IMR-90 (cell line): ENCODE measurements at regions not wholly inside any gene's neighbourhood (a gene's known extent, or its start where the extent isn't known, plus 50 kb on each side); places are given as distances from the start of the nearest gene placed in this dataset.
A peak's percentile ranks its signal among the peaks of the same experiment; 100 is the strongest.
"Not testable (repeated sequence)": the region's sequence is repeated elsewhere in the genome, so short reads cannot be mapped to it uniquely, and the experiment has no call there.

ENCODE experiments used
- ATAC-seq: fragments of 200-7000 bp; cut with Tn5 transposase; 2 replicates; pipeline ENCODE4 v1.9.1; 2020; ENCODE audit warnings: low read depth, mild to moderate bottlenecking, moderate library complexity
- BruUV-seq: library from RNA; stranded (reverse); fragments of 400-500 nt; replicated peaks from 2 replicates; lab custom pipeline; 2021; lab: Mats Ljungman, UMichigan
- CTCF ChIA-PET: fragments of 300-600 bp; formaldehyde crosslinking; extraction: SDS; loops from one replicate; lab custom pipeline; 2021; ENCODE audit warnings: antibody characterized with exemption; lab: Yijun Ruan, JAX
- POLR2A ChIA-PET: fragments of 300-600 bp; sonication (Branson Sonifier 250); formaldehyde crosslinking; loops from one replicate; lab custom pipeline; 2022; ENCODE audit warnings: antibody characterized with exemption; ENCODE audit not compliant: unreplicated experiment; lab: Charles Lee
- DNase-seq: peaks from one replicate; pipeline ENCODE4 v3.0.0; 2013
- H2AFZ ChIP-seq: replicated peaks from 2 replicates; pipeline ENCODE3; 2013; ENCODE audit warnings: low read length, mild to moderate bottlenecking; ENCODE audit not compliant: poor library complexity
- H2AK5ac ChIP-seq: 2 replicates; pipeline ENCODE4 v1.6.1; 2013; ENCODE audit warnings: low read depth, low read length, inconsistent platforms
- H2AK9ac ChIP-seq: replicated peaks from 2 replicates; pipeline ENCODE3; 2013; ENCODE audit warnings: mild to moderate bottlenecking, low read depth, low read length, moderate library complexity; ENCODE audit not compliant: poor library complexity
- H2BK120ac ChIP-seq: 2 replicates; pipeline ENCODE4 v1.6.1; 2013; ENCODE audit warnings: low read depth, low read length, inconsistent platforms
- H2BK15ac ChIP-seq: 3 replicates; pipeline ENCODE4 v1.6.1; 2013; ENCODE audit warnings: low read depth, low read length, inconsistent platforms
- H2BK20ac ChIP-seq: 2 replicates; pipeline ENCODE4 v1.6.1; 2013; ENCODE audit warnings: low read depth, mild to moderate bottlenecking, inconsistent platforms, low read length, moderate library complexity
- H2BK5ac ChIP-seq: 2 replicates; pipeline ENCODE4 v1.6.1; 2013; ENCODE audit warnings: mild to moderate bottlenecking, low read depth, low read length, inconsistent platforms; ENCODE audit not compliant: poor library complexity, severe bottlenecking
- H3K14ac ChIP-seq: replicated peaks from 2 replicates; pipeline ENCODE4 v1.6.1; 2013; ENCODE audit warnings: low read depth, low read length, inconsistent platforms
- H3K18ac ChIP-seq: 2 replicates; pipeline ENCODE4 v1.6.1; 2013; ENCODE audit warnings: low read depth, low read length, control low read depth
- H3K23ac ChIP-seq: 2 replicates; pipeline ENCODE4 v1.6.1; 2013; ENCODE audit warnings: low read depth, low read length, inconsistent platforms
- H3K27ac ChIP-seq: 2 replicates; pipeline ENCODE4 v1.5.1; 2013; ENCODE audit warnings: mild to moderate bottlenecking, control low read depth, low read length; ENCODE audit not compliant: insufficient read depth
- H3K27me3 ChIP-seq: 2 replicates; pipeline ENCODE4 v1.6.1; 2013; ENCODE audit warnings: low read length; ENCODE audit not compliant: control insufficient read depth, insufficient read depth
- H3K36me3 ChIP-seq: 2 replicates; pipeline ENCODE4 v1.6.1; 2013; ENCODE audit warnings: low read length, mixed read lengths; ENCODE audit not compliant: control insufficient read depth, insufficient read depth
- H3K4ac ChIP-seq: 2 replicates; pipeline ENCODE4 v1.6.1; 2013; ENCODE audit warnings: low read depth, low read length, inconsistent platforms
- H3K4me1 ChIP-seq: 2 replicates; pipeline ENCODE4 v1.6.1; 2013; ENCODE audit warnings: low read length, mixed read lengths; ENCODE audit not compliant: control insufficient read depth, insufficient read depth
- H3K4me2 ChIP-seq: 2 replicates; pipeline ENCODE4 v1.6.1; 2013; ENCODE audit warnings: low read depth, mild to moderate bottlenecking, control low read depth, low read length, moderate library complexity
- H3K4me3 ChIP-seq: 2 replicates; pipeline ENCODE4 v1.5.1; 2013; ENCODE audit warnings: low read depth, mild to moderate bottlenecking, control low read depth, low read length, moderate library complexity; ENCODE audit not compliant: insufficient read depth
- H3K56ac ChIP-seq: 2 replicates; pipeline ENCODE4 v1.6.1; 2013; ENCODE audit warnings: low read length, inconsistent platforms; ENCODE audit not compliant: insufficient read depth; ENCODE audit errors: extremely low read depth
- H3K79me1 ChIP-seq, 2 experiments: 2 replicates each; pipeline ENCODE4 v1.6.1; 2013; ENCODE audit warnings: low read length in 2 of 2, inconsistent platforms in 1 of 2, low read depth in 1 of 2
- H3K9ac ChIP-seq: 2 replicates; pipeline ENCODE4 v1.6.1; 2013; ENCODE audit warnings: low read depth, low read length, control low read depth
- H3K9me1 ChIP-seq: 2 replicates; pipeline ENCODE4 v1.6.1; 2013; ENCODE audit warnings: low read length, inconsistent platforms; ENCODE audit not compliant: insufficient read depth
- H3K9me3 ChIP-seq: 2 replicates; pipeline ENCODE4 v1.6.1; 2013; ENCODE audit warnings: low read length; ENCODE audit not compliant: control insufficient read depth, insufficient read depth
- H4K20me1 ChIP-seq: 2 replicates; pipeline ENCODE4 v1.6.1; 2013; ENCODE audit warnings: low read length, inconsistent platforms; ENCODE audit not compliant: insufficient read depth
- H4K5ac ChIP-seq: 2 replicates; pipeline ENCODE4 v1.6.1; 2013; ENCODE audit warnings: mild to moderate bottlenecking, low read depth, low read length, control low read depth
- H4K8ac ChIP-seq, 2 experiments: 2 replicates each; pipeline ENCODE4 v1.6.1; 2013; ENCODE audit warnings: low read depth in 2 of 2, low read length in 2 of 2, control low read depth in 1 of 2, inconsistent platforms in 1 of 2
- H4K91ac ChIP-seq: 2 replicates; pipeline ENCODE4 v1.6.1; 2013; ENCODE audit warnings: low read depth, low read length, inconsistent platforms; ENCODE audit not compliant: insufficient read depth
- WGBS, 2 experiments: methylation state at CpG; one replicate each; pipeline versions ENCODE4 v1.1.5 to v1.1.7; 2013; ENCODE audit warnings: missing lambda C conversion rate in 2 of 2; ENCODE audit not compliant: insufficient read length in 1 of 2; ENCODE audit errors: extremely low coverage in 2 of 2; 5-methylcytosine and 5-hydroxymethylcytosine counted together
- dilution Hi-C: fragments of 300-500 bp; cut with HindIII; formaldehyde crosslinking; loops from one replicate; pipeline ENCODE4 v1.14.3; 2018; ENCODE audit warnings: low sequenced_read_pairs; ENCODE audit not compliant: unreplicated experiment
- in situ Hi-C: fragments of 300-500 bp; cut with MboI; formaldehyde crosslinking; loops from 3 replicates; pipeline ENCODE4 v1.14.3; 2019; ENCODE audit warnings: low sequenced_read_pairs, inconsistent platforms, mixed read lengths
- intact Hi-C: fragments of 100-400 bp; cut with micrococcal nuclease; formaldehyde crosslinking; loops from 2 replicates; pipeline ENCODE4 v1.10.0; 2022

GRCh38 chr6:21282360-21282759, 311.2 kb upstream of the SOX4 start:
- POLR2A ChIA-PET, H2BK5ac ChIP-seq, in situ Hi-C loops, H3K27me3 ChIP-seq, H3K4ac ChIP-seq, ATAC-seq, dilution Hi-C loops, BruUV-seq, H3K4me1 ChIP-seq, H3K9ac ChIP-seq, H3K18ac ChIP-seq, H2AK9ac ChIP-seq, H3K56ac ChIP-seq, DNase-seq, CTCF ChIA-PET, H2AK5ac ChIP-seq, H4K20me1 ChIP-seq, H3K23ac ChIP-seq, H3K79me1 ChIP-seq, H3K4me2 ChIP-seq, H2BK20ac ChIP-seq, H2BK120ac ChIP-seq, intact Hi-C loops, H4K8ac ChIP-seq, H2BK15ac ChIP-seq, H3K27ac ChIP-seq, H3K9me3 ChIP-seq, H4K5ac ChIP-seq, H3K14ac ChIP-seq, H3K9me1 ChIP-seq, H3K4me3 ChIP-seq, H4K91ac ChIP-seq, H3K36me3 ChIP-seq: not testable (repeated sequence)
- peak overlapping the region; percentile 47 for H2AFZ ChIP-seq
- no CpG with 5 or more reads among the region's 3 CpGs for WGBS, 2 experiments
